GM21367 (cell line): ENCODE measurements at regions not wholly inside any gene's neighbourhood (a gene's known extent, or its start where the extent isn't known, plus 50 kb on each side); places are given as distances from the start of the nearest gene placed in this dataset.
"Not testable (repeated sequence)": the region's sequence is repeated elsewhere in the genome, so short reads cannot be mapped to it uniquely, and the experiment has no call there.

Experiments used
- ATAC-seq: cut with Tn5 transposase; IDR thresholded peaks from one replicate; pipeline ENCODE4 v1.9.1; 2021; ENCODE audit not compliant: unreplicated experiment

DNA sequence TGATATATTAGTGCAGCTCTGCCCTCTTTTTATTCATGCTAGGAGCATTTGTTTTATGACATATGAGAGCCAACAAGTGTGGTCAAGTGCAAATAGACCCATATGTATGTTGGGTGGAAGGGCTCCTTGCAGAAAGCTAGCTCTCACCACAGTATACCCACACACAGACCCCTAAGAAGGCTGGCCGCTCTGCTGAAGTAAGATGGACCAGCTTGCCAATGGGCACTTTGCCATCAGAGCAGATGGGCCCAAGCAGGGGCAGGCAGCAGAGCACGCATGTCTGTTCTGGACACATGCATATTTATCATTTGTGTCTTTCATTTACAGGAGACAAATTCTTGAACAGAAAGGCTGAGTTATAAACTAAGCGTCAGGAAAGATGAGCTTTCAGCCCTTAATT, 187.5 kb upstream of the DTNA start:
- ATAC-seq: no peak

DNA sequence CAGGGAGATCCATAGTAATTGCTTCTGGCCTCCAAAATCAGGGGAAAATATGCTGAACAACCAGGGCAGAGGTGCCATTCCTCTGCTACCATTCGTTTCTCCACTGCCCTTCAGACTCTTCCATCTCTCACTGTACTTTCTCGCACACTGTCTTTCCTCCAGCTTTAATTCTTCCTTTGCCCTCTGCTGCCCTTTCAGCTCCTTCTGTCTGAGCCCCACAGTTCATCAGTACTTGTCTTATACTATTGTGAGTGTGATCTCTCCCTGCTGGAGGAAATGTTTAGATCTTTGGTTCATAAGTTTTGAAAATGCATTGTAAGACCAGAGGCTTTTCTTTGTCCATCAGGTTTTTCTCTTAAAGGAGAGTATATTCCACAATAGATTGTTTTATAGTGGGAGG, 184.9 kb upstream of the DTNA start:
- no peak for ATAC-seq

DNA sequence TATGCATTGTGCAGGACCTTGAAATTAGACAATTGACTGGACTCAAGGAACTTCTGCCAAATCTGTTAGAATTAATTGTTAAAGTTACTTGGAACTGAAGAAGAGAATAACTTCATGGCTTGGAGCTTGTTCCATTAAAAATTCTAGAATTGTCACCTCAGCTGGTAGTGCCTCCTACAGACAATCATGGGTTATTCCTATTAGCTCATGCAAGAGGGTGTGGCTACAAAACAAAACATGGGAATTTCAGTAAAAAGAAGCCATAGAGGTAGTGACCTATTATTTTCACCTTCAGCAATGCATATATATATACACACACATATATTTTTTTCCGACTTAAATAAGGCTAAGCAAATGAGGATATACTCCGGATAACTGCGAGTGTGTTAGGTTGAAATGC, 181.9 kb upstream of the DTNA start:
- no peak for ATAC-seq

DNA sequence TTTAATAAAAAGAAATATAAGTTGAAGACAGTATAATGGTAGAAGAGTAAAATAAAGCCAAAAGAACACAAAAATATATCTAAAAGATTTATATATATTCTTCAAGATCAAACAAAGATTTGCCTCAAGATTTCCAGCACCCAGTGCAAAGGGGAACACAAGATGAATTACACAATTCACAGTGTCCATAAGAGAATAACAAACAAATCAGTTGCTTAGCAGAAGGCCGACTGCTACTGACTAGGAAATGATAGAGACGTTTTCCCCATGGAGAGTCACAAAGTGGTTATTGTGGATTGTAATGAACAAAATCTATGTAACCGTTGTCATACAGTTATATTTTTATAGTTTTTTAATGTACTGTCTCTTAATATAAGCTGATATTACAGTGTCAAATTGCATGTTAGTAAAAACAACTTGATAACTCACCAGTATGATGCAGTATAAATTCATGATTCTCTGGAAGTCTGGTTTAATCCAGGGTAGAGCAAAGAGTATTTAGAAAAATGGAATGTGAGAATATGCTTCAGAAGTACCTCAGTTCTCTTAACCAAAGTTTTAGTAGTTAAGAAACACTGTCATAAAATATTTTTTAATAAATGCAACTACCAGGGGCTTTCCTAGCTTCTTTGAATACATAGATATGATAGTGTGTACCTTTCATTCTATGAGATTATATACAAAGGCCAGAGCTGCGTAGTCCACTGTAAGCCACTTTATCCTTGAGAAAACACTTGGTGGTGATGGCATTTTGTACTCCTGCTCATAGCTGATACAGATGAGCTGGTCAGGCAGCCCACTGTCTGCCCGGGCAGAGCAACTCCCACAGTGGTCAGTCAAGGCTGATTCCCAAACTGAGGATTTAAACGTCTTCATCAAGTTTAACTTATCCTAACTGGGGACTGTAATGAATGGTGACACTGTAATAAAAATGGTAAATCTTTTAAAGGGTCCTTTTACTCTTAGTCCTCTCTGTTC, 180.5 kb upstream of the DTNA start:
- ATAC-seq: no peak

GRCh38 chr18:34531110-34531509, 179.0 kb upstream of the DTNA start:
- ATAC-seq: no peak

GRCh38 chr18:34534642-34535041, 175.5 kb upstream of the DTNA start:
- ATAC-seq: not testable (repeated sequence)

DNA sequence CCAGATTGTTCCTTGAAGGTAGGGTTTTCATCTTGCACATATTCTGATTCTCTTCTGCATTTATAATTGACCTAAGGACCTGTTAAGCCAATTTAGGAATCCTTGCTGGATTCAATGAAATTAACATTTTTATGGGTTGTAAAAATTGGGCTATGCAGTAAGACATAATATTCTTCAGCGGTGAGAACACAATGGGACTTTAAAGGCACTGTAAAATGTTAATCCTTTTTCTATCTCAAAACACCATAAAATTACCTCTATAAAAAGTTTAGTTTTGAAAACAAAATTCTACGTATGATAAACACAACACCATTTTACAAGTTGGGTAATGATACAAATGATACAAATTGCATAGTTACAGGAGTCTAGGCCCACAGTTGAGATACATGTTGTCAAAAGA, 169.2 kb upstream of the DTNA start:
- no peak for ATAC-seq

GRCh38 chr18:34542625-34543024, 167.5 kb upstream of the DTNA start:
- no peak for ATAC-seq

DNA sequence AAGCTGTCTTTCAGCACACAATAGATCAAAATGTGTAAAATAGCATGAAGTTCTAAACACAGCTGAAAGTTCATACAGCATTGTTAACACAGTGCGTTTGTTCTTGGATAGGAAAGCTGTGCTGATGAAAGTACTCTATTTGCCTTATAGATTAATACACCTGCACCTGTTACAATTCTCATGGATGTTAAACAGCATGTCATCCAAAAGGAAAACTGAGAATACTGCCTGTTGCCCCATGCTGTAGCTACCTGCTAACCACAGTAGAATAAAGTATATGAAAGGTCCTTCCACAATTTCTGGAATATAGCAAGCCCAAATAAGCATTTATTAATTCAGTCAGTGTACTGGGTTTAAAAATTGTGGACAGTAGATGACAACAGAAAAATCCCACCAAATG, 166.7 kb upstream of the DTNA start:
- ATAC-seq: no peak

GRCh38 chr18:34543945-34544344, 166.2 kb upstream of the DTNA start:
- no peak for ATAC-seq

GRCh38 chr18:34544930-34545329, 165.2 kb upstream of the DTNA start:
- no peak for ATAC-seq

DNA sequence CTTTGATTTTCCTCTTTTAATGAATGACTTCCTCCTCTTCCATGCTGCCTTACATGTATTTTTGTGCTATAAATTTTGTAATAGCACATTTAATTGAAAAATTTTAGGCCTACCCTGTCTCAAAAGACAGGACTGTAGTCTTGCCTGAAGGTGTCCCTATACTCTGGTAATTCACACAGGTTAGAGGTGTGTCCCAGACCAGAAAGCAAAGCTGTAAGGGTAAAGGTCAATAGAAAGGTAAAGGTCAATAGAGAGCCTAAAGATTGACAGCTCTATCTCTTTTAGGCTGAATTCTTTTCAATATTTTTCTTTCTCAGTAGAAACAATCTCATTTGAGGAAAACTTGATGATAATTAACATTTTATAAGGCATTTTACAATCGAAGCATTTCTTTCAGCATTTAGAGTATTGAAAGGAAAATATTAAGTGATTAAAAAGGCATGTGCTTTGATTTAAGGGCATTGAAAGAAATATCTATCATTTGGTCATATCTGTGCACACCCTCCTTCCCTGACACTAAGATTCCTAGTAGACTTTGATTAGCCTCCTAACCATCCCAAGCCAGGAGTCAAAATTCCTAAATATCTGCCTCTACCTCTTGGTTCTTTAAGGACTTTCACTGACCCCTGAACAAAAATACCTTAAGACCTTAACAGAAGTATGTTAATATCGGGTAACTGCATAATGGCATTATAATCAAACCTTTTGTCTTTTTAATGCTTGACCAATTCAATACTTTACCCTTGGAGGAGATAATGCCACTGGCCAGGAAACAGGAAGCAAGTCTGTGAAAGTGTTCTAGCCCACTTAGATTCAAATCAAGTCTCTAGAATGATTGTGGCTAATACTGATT, 161.8 kb upstream of the DTNA start:
- ATAC-seq: no peak

GRCh38 chr18:34548973-34549294, 161.2 kb upstream of the DTNA start:
- ATAC-seq: no peak

- no peak for ATAC-seq
Measured at GRCh38 chr18:34549367-34549766, 160.7 kb upstream of the DTNA start.

- ATAC-seq: no peak
Measured at GRCh38 chr18:34550156-34550555, 159.9 kb upstream of the DTNA start.

DNA sequence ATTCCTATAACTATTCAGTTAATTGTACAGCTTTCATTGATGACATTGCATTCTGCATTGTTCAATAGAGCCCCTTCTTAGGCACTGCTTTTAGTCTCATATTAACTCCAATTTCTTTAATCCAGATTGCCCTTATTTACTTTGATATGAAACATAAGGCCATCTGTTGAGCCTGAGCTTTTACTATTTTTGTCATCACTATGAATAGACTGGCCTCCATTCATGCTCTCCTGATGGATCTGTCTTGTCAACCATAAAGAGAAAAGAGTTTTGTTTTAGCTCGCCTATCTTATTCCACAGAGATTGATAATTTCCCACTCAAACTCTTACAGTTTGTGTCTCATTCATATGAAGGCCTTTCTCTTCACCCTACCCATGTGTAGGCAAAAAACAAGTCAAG, 159.2 kb upstream of the DTNA start:
- no peak for ATAC-seq

DNA sequence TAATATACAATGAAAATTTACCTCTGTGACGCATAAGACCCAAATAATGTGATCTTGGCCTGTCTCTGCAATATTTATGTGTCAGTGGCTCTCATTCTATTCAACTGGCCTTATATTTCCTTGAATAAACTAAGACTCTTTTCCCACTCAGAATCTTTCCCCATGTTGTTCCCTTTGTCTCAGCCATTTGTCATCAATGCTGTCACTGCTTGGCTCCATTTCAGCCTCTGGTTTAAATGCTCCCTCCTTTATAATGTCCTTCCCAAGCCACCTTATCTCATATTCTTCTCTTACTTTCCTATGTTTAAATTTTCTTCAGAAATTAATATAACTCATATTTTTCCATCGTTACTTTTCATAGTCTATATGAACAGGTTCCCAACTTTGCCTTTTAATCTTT, 158.3 kb upstream of the DTNA start:
- ATAC-seq: no peak

DNA sequence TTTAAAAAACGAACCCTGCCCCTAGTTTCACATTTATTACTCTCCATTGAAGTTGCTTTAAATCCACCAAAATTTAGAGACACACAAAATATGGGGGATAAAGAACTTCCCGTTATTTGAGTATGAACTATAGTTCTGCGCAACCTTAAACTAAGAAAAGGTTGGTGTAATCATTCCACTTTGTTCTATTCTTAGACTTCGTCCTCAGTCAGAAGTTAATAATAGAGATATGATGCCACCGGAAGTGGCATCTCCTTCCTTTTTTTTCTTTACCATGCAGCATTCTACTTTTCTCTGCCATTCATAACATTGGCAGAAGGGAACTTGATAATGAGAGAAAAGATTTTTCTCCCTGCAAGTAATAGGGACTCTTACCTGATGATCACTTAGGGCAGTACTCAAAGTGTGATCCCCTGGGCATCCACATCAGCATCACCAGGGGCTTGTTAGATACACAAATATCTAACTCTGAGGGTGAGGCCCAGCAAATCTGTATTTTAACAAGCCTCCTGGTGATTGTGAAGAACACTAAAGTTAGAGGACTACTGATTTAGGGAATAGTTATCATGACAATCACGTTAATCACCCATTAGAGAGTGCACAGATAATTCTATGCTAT, 147.7 kb upstream of the DTNA start:
- no peak for ATAC-seq

DNA sequence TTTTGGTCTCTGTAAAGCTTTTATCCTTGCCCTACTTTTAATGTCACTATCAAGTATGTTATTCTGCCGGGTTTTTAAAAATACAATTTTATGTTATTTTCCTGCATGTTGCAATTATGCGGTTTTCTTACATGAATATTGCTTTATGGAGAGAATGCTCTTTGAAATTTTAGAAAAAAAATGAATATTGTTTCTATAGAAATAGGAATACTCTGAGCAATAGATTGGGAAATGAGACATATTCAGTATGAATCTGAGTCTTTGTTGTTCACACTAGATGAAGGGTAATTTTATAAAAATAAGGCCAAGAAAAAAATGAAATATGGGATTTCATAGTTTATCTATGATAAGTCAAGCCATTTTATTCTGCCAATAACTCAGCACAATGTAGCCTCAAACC, 142.2 kb upstream of the DTNA start:
- ATAC-seq: no peak

GRCh38 chr18:34576622-34577021, 133.5 kb upstream of the DTNA start:
- no peak for ATAC-seq

DNA sequence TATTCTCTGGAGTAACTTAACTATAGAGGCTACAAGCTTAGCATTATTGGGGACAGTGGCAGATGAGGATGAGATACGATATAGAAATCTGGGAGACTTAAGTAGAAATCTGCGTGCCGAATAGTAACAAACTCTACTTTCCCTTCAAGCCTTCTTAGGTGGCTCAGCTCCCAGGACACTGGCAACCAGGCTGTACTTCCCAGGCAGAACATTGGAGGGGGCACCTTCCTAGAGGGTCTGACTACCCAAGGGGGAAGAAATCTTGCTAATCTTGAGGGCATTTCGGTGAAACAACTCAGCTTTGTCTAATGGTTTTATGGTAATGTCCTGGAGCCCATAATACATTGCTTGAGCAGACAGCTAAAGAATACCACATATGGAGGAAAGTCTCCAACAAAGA, 126.2 kb upstream of the DTNA start:
- ATAC-seq: no peak

DNA sequence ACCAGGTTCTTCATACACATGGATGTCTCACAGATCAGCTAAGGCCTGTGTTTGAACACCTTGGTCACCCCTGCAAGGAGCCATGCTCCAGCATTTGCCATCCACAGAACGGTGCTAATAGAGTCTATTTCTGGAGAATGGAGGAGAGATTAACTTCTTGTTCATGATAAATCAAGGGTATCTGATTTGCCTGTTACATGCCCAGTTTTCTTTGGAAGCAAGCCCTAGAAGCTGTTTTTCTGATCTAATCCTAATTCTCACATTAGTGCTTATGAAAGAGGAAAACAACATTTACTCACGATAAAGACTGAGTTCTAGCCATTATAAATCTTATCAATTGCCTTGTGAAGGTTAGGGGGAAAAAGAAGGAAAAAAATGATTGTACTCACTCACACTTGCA, 119.6 kb upstream of the DTNA start:
- no peak for ATAC-seq
